Left lung (tissue), 4 donors: ENCODE measurements at regions not wholly inside any gene's neighbourhood (a gene's known extent, or its start where the extent isn't known, plus 50 kb on each side); places are given as distances from the start of the nearest gene placed in this dataset.

Experiments used
- ATAC-seq: fragments of 200-7000 bp; cut with Tn5 transposase; one replicate; pipeline ENCODE4 v1.9.1; 2020; ENCODE audit warnings: moderate library complexity
- DNase-seq, 4 donors: peaks; one replicate each; pipeline ENCODE4 v3.0.0-alpha.2; 2013 to 2020
- H3K27ac ChIP-seq, 2 donors: fragments of 200-600 bp; sonication (generic) in 1 of 2; one replicate each; pipeline versions ENCODE4 v1.5.0 to v1.8.0; 2020 to 2021
- H3K27me3 ChIP-seq, 2 donors: fragments of 200-600 bp; sonication (generic) in 1 of 2; one replicate each; pipeline versions ENCODE4 v1.5.0 to v1.8.0; 2020 to 2021
- H3K36me3 ChIP-seq, 2 donors: fragments of 200-600 bp; sonication (generic) in 1 of 2; one replicate each; pipeline versions ENCODE4 v1.5.0 to v1.8.0; 2020 to 2021
- H3K4me1 ChIP-seq, 2 donors: fragments of 200-600 bp; one replicate each; pipeline ENCODE4 v1.8.0; 2021
- H3K4me3 ChIP-seq, 2 donors: fragments of 200-600 bp; sonication (generic) in 1 of 2; one replicate each; pipeline versions ENCODE4 v1.5.0 to v1.8.0; 2020 to 2021; ENCODE audit warnings: mild to moderate bottlenecking in 1 of 2
- H3K9me3 ChIP-seq, 2 donors: fragments of 200-600 bp; sonication (generic) in 1 of 2; one replicate each; pipeline versions ENCODE4 v1.5.0 to v1.8.0; 2020 to 2021
- CTCF ChIP-seq, 2 donors: fragments of 200-600 bp; sonication (generic) in 1 of 2; IDR thresholded peaks; one replicate each; pipeline versions ENCODE4 v1.5.0 to v1.8.0; 2021; ENCODE audit warnings: antibody characterized with exemption in 2 of 2
- intact Hi-C, 2 donors: fragments of 100-400 bp; cut with DNase I; formaldehyde crosslinking; loops; one replicate each; pipeline versions ENCODE4 v1.11.2 to v1.14.2; 2022
- donor health status: DM: no; HTN: yes; CAD: no.
- donor health status: DM: no; HTN: no; CAD: no.

- Histone ChIP-seq H3K27ac (no peak overlapping the region), H3K4me1 (no peaks in the 10 kb centered on the region), H3K36me3 (no peaks in the 10 kb centered on the region), H3K4me3 (no peak overlapping the region), H3K27me3 (no peaks in the 10 kb centered on the region), H3K9me3 (no peaks in the 10 kb centered on the region)
- TF ChIP-seq CTCF (IDR thresholded peaks at IDR 0.05): no peak
- ATAC-seq (no peak), DNase-seq (no peak)
- intact Hi-C loops: no loop called here
Observed at GRCh38 chr4:140281828-140282552, 91.5 kb upstream of the SCOC start.

- H3K36me3 ChIP-seq: no peaks in the 10 kb centered on the region
- no peak for DNase-seq
- H3K27ac ChIP-seq: no peak overlapping the region
- TF ChIP-seq CTCF (IDR thresholded peaks at IDR 0.05): no peak
- no peak for ATAC-seq
- no peaks in the 10 kb centered on the region for H3K9me3 ChIP-seq
- H3K4me1 ChIP-seq: no peaks in the 10 kb centered on the region
- H3K27me3 ChIP-seq: no peaks in the 10 kb centered on the region
- intact Hi-C loops: no loop called here
- H3K4me3 ChIP-seq: no peak overlapping the region
Observed at GRCh38 chr4:140277576-140277975, 95.9 kb upstream of the SCOC start.

GRCh38 chr4:140271553-140271952 lies 101.9 kb upstream of the SCOC start:
- no peak overlapping the region for H3K4me3 ChIP-seq
- DNase-seq (no peak), ATAC-seq (no peak)
- no peaks in the 10 kb centered on the region for H3K36me3 ChIP-seq
- no peaks in the 10 kb centered on the region for H3K4me1 ChIP-seq
- H3K27ac ChIP-seq: no peak overlapping the region
- TF ChIP-seq CTCF (IDR thresholded peaks at IDR 0.05): no peak
- H3K27me3 ChIP-seq: no peaks in the 10 kb centered on the region
- intact Hi-C loops: no loop called here
- H3K9me3 ChIP-seq: no peaks in the 10 kb centered on the region

GRCh38 chr4:140269369-140269768 lies 104.1 kb upstream of the SCOC start:
- Histone ChIP-seq H3K4me1 (no peaks in the 10 kb centered on the region), H3K27me3 (no peaks in the 10 kb centered on the region), H3K27ac (no peak overlapping the region), H3K36me3 (no peaks in the 10 kb centered on the region), H3K4me3 (no peak overlapping the region), H3K9me3 (no peaks in the 10 kb centered on the region)
- TF ChIP-seq CTCF (IDR thresholded peaks at IDR 0.05): no peak
- ATAC-seq: no peak
- DNase-seq: no peak
- intact Hi-C loops: no loop called here

- no peak for DNase-seq
Observed at GRCh38 chr4:140268186-140268841, 105.1 kb upstream of the SCOC start.

More at GRCh38 chr4:140268186-140268841, 105.1 kb upstream of the SCOC start:
- no peak for TF ChIP-seq CTCF (IDR thresholded peaks at IDR 0.05)
- intact Hi-C loops: no loop called here
- no peaks in the 10 kb centered on the region for H3K27me3 ChIP-seq
- H3K27ac ChIP-seq: no peak overlapping the region
- no peak for ATAC-seq
- H3K9me3 ChIP-seq: no peaks in the 10 kb centered on the region
- no peaks in the 10 kb centered on the region for H3K4me1 ChIP-seq
- no peak overlapping the region for H3K4me3 ChIP-seq
- H3K36me3 ChIP-seq: no peaks in the 10 kb centered on the region
